Activated naive CD8-positive, alpha-beta T cell treated with anti-CD3 and anti-CD28 coated beads for 36 hours (primary cell): ENCODE measurements at regions not wholly inside any gene's neighbourhood (a gene's known extent, or its start where the extent isn't known, plus 50 kb on each side); places are given as distances from the start of the nearest gene placed in this dataset.

Experiments used
- DNase-seq: peaks from one replicate; pipeline ENCODE4 v3.0.0; 2021
- H3K27ac Mint-ChIP-seq: one replicate; pipeline ENCODE4 v1.8.0; 2022; ENCODE audit warnings: mild to moderate bottlenecking, moderate library complexity, mixed read lengths
- H3K27me3 Mint-ChIP-seq: one replicate; pipeline ENCODE4 v1.8.0; 2022; ENCODE audit warnings: mild to moderate bottlenecking, mixed read lengths
- H3K36me3 Mint-ChIP-seq: one replicate; pipeline ENCODE4 v1.8.0; 2021; ENCODE audit warnings: mild to moderate bottlenecking, mixed read lengths
- H3K4me1 Mint-ChIP-seq: one replicate; pipeline ENCODE4 v1.8.0; 2021; ENCODE audit warnings: mixed read lengths
- H3K4me3 Mint-ChIP-seq: one replicate; pipeline ENCODE4 v1.8.0; 2022; ENCODE audit warnings: mild to moderate bottlenecking, moderate library complexity, mixed read lengths
- H3K9me3 Mint-ChIP-seq: one replicate; pipeline ENCODE4 v1.8.0; 2022; ENCODE audit warnings: mixed read lengths

GRCh38 chr9:108512426-108513173, 343.2 kb downstream of the ACTL7B start:
- no peaks in the 10 kb centered on the region for H3K27me3 Mint-ChIP-seq
- H3K4me1 Mint-ChIP-seq: no peaks in the 10 kb centered on the region
- H3K27ac Mint-ChIP-seq: no peak overlapping the region

GRCh38 chr9:108511307-108511706, 344.5 kb downstream of the ACTL7B start:
- Mint-ChIP-seq H3K4me1 (no peaks in the 10 kb centered on the region), H3K27me3 (no peaks in the 10 kb centered on the region), H3K9me3 (peaks cover 2% of the 10 kb centered on the region), H3K36me3 (no peaks in the 10 kb centered on the region), H3K27ac (no peak overlapping the region), H3K4me3 (no peak overlapping the region)
- DNase-seq: no peak

More at GRCh38 chr9:108512426-108513173, 343.2 kb downstream of the ACTL7B start:
- DNase-seq: no peak
- Mint-ChIP-seq H3K4me3 (no peak overlapping the region), H3K9me3 (peaks cover 2% of the 10 kb centered on the region), H3K36me3 (no peaks in the 10 kb centered on the region)

- Mint-ChIP-seq H3K27me3 (no peaks in the 10 kb centered on the region), H3K4me3 (no peak overlapping the region), H3K36me3 (no peaks in the 10 kb centered on the region), H3K27ac (no peak overlapping the region), H3K9me3 (peaks cover 10% of the 10 kb centered on the region), H3K4me1 (no peaks in the 10 kb centered on the region)
- DNase-seq: no peak
Measured at GRCh38 chr9:108496846-108497245, 358.9 kb downstream of the ACTL7B start.

DNA sequence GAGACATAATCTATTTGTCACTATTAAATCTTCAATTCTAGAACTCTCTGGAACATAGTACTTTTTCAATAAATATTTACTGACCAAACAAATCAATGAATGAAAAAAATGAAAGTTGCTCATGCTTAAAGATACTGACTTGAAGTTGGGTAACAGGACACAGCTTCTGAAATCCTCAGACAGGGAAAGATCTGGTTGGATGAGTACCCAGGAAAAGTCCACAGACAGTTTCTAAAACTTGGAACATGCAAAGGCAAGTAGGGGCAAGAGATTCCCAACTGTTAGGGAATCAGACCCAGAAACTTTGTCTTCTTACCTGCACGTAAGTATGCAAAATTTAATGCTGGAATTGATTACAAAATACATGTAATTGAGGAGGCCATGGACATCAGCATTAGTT, 366.2 kb downstream of the ACTL7B start:
- peaks cover 4% of the 10 kb centered on the region for H3K9me3 Mint-ChIP-seq
- H3K4me3 Mint-ChIP-seq: no peak overlapping the region
- H3K36me3 Mint-ChIP-seq: no peaks in the 10 kb centered on the region
- no peaks in the 10 kb centered on the region for H3K27me3 Mint-ChIP-seq
- no peaks in the 10 kb centered on the region for H3K4me1 Mint-ChIP-seq
- H3K27ac Mint-ChIP-seq: no peak overlapping the region
- DNase-seq: no peak

GRCh38 chr9:108486831-108487230, 369.0 kb downstream of the ACTL7B start:
- H3K9me3 Mint-ChIP-seq: peaks cover 4% of the 10 kb centered on the region
- H3K4me1 Mint-ChIP-seq: no peaks in the 10 kb centered on the region
- H3K27me3 Mint-ChIP-seq: no peaks in the 10 kb centered on the region
- H3K4me3 Mint-ChIP-seq: no peak overlapping the region
- H3K27ac Mint-ChIP-seq: no peak overlapping the region
- DNase-seq: no peak
- no peaks in the 10 kb centered on the region for H3K36me3 Mint-ChIP-seq

DNA sequence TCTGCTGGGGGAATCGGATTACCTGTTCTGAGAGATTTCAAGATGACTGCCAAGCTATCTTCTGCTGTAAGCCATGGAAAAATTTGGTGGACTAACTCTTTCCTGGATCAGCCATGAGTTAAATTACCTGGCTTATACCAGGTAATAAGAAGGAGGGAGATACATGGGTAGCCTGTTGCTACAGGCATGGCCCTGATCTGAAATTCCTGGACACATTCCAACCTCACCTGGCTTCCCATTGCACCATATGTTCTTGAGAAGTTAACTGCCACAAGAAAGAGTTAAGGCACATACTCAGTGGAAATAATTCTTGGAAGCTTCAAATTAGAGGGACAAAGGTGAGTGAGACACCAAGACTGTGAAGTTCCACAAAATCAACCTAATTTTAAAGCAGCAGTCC, 371.3 kb downstream of the ACTL7B start:
- Mint-ChIP-seq H3K4me3 (no peak overlapping the region), H3K9me3 (peaks cover 4% of the 10 kb centered on the region), H3K4me1 (no peaks in the 10 kb centered on the region), H3K36me3 (no peaks in the 10 kb centered on the region), H3K27me3 (no peaks in the 10 kb centered on the region), H3K27ac (no peak overlapping the region)
- DNase-seq: no peak

DNA sequence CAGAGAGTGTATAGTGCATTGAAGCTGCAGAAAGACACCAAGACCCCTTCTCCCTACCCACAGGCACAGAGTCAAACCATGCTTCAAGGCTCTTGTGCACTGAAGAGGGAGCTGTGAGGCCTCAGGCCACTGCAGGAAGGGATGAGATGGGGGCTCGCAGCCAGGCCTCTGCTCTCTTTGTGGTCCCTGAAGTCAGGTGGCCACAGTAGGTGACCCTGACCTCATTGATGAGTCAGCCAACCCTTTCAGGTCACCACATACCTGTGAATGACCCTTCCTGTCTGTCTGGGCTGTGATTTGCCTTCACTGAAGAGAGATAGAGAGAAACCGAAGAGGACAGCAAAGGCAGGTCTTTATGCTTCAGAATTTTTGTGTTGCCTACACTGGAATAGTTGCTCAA, 372.1 kb downstream of the ACTL7B start:
- no peak overlapping the region for H3K27ac Mint-ChIP-seq
- no peaks in the 10 kb centered on the region for H3K36me3 Mint-ChIP-seq

DNA sequence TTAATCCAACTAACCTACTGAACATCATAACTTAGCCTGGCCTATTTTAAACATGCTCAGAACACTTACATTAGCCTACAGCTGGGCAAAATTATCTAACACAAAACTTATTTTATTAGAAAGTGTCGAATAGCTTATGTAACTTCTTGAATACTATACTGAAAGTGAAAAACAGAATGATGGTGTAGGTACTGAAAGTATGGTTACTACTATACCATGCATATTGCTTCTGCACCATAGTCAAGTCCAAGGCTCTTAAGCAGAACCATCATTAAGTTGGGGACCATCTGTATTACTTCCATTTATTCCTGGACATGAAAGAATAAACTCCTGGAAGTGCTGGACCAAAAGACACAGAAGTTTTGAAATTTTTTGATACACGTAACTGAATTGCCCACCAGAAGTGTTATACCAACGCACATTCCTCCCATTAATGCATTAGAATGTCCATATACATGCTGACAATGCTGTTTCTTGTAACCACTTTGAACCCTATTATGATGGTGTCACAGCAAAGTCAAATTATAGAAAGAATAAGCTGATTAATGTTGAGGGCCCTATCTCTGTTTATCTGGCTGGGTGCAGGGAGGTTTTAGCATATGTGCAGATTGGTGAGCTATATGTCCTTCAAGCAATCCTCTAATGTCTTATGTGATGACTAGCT, 375.7 kb downstream of the ACTL7B start:
- no peaks in the 10 kb centered on the region for H3K4me1 Mint-ChIP-seq
- H3K4me3 Mint-ChIP-seq: no peak overlapping the region
- H3K9me3 Mint-ChIP-seq: no peaks in the 10 kb centered on the region
- no peak for DNase-seq
- no peaks in the 10 kb centered on the region for H3K36me3 Mint-ChIP-seq
- H3K27me3 Mint-ChIP-seq: no peaks in the 10 kb centered on the region
- no peak overlapping the region for H3K27ac Mint-ChIP-seq

More for the DNA sequence above, 372.1 kb downstream of the ACTL7B start:
- Mint-ChIP-seq H3K9me3 (peaks cover 3% of the 10 kb centered on the region), H3K4me3 (no peak overlapping the region), H3K27me3 (no peaks in the 10 kb centered on the region), H3K4me1 (no peaks in the 10 kb centered on the region)
- no peak for DNase-seq

DNA sequence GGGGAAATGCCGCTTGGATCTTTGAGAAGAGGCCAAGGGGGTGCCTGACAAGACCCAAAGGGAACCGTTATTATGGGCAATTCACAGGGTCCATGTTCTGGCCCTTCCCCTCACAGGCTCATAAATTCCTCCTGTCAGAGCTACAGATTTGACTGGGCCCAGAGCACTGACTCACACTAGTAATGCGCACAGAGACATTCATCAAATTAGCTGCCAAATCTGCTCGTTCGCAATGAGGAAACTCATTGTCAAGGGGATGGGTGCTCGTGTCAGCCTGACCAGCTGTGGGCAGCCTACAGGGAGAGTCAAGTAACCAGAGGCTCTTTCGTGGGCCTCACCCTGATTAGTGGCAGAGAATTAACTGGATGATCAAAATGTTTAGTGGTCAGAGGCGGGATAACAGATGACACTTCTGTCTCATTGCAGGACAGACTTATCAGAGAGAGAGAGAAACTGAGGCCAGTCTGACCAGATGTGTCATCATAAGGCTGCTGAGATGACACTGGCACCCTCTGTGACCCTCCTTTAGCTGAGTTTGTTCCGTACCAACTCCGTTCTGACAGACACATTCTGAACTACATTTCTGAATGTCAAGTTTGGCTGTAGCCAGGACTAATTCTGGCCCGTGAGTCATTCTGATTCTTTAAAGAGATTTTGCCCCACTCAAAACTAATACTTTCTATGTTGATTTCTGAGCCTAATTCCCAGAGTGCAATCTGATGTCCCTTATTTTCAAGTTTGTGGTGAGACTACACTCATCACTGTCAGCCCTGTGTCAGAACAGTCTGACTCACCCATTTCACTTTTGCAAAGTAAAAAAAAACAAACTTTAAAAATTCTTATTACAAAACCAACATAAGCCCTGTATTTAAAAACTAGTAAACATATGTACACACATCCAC, 377.1 kb downstream of the ACTL7B start:
- DNase-seq: no peak

DNA sequence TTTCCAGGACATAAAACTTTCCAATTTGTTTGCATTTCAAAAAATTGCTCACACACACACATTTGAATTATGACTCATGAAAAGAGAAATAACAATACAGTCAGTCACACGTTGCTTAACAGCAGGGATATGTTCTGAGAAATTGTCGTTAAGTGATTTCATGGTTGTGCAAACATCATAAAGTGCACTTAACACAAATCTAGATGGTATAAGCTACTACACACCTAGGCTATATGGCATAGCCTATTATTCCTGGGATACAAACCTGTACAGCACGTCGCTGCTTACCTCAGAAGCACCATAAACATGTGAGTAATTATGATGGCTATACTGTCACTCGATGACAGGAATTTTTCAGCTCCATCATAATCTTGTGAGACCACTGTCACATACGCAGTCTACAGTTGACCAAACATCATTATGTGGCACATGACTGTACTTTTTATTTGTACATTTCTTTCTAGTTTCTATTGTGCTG, 378.2 kb downstream of the ACTL7B start:
- H3K9me3 Mint-ChIP-seq: no peaks in the 10 kb centered on the region
- no peaks in the 10 kb centered on the region for H3K27me3 Mint-ChIP-seq
- no peak overlapping the region for H3K4me3 Mint-ChIP-seq
- no peak overlapping the region for H3K27ac Mint-ChIP-seq
- no peaks in the 10 kb centered on the region for H3K4me1 Mint-ChIP-seq
- no peaks in the 10 kb centered on the region for H3K36me3 Mint-ChIP-seq
- no peak for DNase-seq

More for the DNA sequence above, 377.1 kb downstream of the ACTL7B start:
- Mint-ChIP-seq H3K27ac (no peak overlapping the region), H3K9me3 (no peaks in the 10 kb centered on the region), H3K4me3 (no peak overlapping the region), H3K4me1 (no peaks in the 10 kb centered on the region), H3K36me3 (no peaks in the 10 kb centered on the region), H3K27me3 (no peaks in the 10 kb centered on the region)

- no peaks in the 10 kb centered on the region for H3K9me3 Mint-ChIP-seq
- H3K36me3 Mint-ChIP-seq: no peaks in the 10 kb centered on the region
- no peak overlapping the region for H3K4me3 Mint-ChIP-seq
- H3K4me1 Mint-ChIP-seq: no peaks in the 10 kb centered on the region
- no peaks in the 10 kb centered on the region for H3K27me3 Mint-ChIP-seq
- no peak for DNase-seq
- H3K27ac Mint-ChIP-seq: no peak overlapping the region
Measured at GRCh38 chr9:108476574-108476973, 379.2 kb downstream of the ACTL7B start.

- Mint-ChIP-seq H3K27ac (no peak overlapping the region), H3K36me3 (no peaks in the 10 kb centered on the region), H3K27me3 (no peaks in the 10 kb centered on the region), H3K4me3 (no peak overlapping the region), H3K4me1 (no peaks in the 10 kb centered on the region), H3K9me3 (no peaks in the 10 kb centered on the region)
- DNase-seq: no peak
Measured at GRCh38 chr9:108475813-108476212, 380.0 kb downstream of the ACTL7B start.

GRCh38 chr9:108474356-108474755, 381.4 kb downstream of the ACTL7B start:
- H3K4me3 Mint-ChIP-seq: no peak overlapping the region
- no peaks in the 10 kb centered on the region for H3K36me3 Mint-ChIP-seq
- no peaks in the 10 kb centered on the region for H3K9me3 Mint-ChIP-seq
- DNase-seq: no peak
- H3K27ac Mint-ChIP-seq: no peak overlapping the region
- H3K4me1 Mint-ChIP-seq: no peaks in the 10 kb centered on the region
- no peaks in the 10 kb centered on the region for H3K27me3 Mint-ChIP-seq

GRCh38 chr9:108473209-108474112, 382.3 kb downstream of the ACTL7B start:
- Mint-ChIP-seq H3K36me3 (no peaks in the 10 kb centered on the region), H3K9me3 (no peaks in the 10 kb centered on the region), H3K4me3 (no peak overlapping the region), H3K27me3 (no peaks in the 10 kb centered on the region), H3K27ac (no peak overlapping the region), H3K4me1 (no peaks in the 10 kb centered on the region)
- no peak for DNase-seq
